ENCODE measurements at regions not wholly inside any gene's neighbourhood (a gene's known extent, or its start where the extent isn't known, plus 50 kb on each side); places are given as distances from the start of the nearest gene placed in this dataset.

- DNase-seq, result no peak
Measured at GRCh38 chr3:76645724-76646123, 394.2 kb upstream of the ROBO2 start.

- no peak for DNase-seq
Measured at GRCh38 chr3:76646921-76647562, 392.9 kb upstream of the ROBO2 start.

- DNase-seq, result no peak
Measured at GRCh38 chr3:76651784-76652183, 388.1 kb upstream of the ROBO2 start.

- no peak for DNase-seq
Measured at GRCh38 chr3:76652524-76652923, 387.4 kb upstream of the ROBO2 start.

DNA sequence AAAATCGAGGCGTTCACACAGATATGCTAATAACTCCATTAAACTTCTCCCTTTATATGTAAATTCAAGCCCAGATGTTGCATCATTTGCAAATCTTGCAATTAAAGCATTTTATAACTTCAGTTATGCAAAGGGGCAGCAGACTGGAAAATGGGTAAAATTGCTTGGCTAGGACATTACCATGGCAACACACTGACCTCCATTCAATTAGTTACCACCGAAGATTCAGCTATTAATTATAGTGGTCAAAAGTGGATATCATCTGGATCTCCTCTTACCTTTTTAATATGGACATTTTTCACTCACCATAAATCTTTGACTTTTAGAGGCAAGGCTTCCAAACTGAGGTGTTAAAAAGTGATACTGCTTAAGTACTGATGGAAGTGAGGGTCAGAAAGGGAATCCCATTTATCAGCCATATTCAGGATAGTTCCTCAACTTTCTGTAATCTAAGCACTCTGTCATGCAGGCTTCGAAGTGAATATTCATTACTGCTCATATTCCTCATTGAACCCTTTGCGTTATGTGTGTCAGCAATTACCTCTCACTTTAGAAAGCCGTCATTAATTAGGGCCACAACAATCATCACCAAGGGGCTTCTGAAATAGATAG is 386.2 kb upstream of the ROBO2 start:
- no peak for DNase-seq

DNA sequence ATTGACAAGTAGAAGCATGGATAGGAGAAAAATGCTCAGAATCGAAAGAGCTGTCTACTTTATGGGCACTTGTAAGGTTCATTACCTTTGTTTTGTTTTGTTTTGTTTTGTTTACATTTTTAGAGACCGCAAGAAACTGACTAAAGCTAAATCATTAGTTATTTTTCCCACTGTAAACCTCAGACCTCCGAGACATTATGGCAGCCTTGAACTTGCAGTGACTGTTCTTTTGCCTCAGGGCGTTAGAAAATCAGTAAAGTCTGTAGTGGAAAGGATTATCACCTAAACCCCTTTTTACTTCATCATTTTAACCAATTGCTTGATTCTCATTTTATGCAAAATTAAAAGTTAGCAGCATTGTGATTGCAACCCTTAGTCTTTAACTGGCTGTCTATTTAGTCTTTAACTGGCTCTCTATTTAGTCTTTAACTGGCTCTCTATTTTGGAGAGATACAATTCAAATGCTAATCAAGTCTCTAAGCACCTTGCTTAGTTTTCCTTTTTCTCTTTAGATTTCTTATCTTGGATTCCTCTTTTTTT is 383.3 kb upstream of the ROBO2 start:
- no peak for DNase-seq

DNA sequence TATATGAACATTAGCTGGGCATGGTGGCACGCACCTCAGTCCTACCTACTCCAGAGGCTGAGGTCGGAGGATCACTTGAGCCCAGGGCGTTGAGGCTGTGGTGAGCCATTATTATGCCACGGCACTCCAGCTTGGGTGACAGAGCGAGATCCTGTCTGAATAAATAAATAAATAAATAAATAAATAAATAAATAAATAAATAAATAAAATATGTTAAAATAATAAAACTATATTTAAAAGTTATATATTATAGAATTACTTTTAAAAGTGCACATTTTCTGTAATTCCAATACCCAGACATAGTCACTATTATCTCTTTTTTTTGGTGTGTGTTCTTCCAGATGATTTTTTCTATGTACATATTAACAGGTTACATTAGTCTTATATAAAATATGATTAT is 382.0 kb upstream of the ROBO2 start:
- no peak for DNase-seq

DNA sequence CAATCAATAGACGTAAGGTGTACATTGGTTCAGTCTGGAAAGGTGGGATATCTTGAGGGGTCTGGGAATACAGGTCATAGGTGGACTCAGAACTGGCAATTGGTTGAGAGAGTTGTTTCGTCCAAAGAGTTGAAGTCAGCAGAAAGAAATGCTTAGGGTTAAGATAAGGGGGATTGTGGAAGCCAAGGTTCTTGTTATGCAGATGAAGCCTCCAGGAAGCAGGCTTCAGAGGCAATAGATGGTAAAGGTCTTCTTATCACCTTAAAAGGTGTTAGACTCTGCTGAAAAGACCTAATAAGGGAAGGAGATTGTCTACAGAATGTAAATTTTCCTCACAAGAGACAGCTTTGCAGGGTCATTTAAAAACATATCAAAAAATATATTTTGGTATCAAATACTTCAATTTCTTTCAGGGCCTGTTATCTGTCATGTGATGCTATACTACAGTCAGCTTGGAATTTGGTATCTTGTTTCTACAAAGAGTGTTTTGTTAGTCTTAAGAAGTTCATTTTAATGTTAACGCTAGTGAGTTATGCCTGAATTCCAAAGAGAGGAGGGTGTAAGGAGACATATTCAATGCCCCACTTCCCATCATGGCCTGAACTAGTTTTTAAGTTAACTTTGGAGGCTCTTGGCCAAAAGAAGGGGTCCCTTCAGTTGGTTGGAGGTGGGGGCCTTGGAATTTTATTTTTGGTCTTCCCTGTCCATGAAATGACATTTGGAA is 378.2 kb upstream of the ROBO2 start:
- DNase-seq, result no peak

- no peak for DNase-seq
Measured at GRCh38 chr3:76664816-76665215, 375.1 kb upstream of the ROBO2 start.

GRCh38 chr3:76668653-76669052 is 371.2 kb upstream of the ROBO2 start:
- no peak for DNase-seq

DNA sequence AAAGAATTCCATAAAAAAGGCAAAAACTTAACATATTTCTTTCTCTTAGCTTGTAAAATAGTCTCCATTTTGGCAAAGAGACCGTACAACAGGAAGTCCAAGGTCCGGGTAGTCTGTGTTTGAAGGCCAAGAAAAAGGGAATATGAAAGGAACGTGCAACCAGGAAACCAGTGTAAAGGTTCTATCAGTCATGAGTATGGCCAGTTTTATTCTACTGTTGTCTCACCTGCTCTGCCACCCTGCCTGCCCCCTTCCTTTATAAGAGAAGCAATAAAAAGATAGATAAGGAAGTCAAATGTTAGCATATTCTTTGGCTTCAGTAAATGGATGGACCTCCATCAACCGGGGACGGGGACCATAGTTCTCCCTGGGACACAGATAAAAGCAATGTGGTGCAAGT is 370.6 kb upstream of the ROBO2 start:
- no peak for DNase-seq

DNA sequence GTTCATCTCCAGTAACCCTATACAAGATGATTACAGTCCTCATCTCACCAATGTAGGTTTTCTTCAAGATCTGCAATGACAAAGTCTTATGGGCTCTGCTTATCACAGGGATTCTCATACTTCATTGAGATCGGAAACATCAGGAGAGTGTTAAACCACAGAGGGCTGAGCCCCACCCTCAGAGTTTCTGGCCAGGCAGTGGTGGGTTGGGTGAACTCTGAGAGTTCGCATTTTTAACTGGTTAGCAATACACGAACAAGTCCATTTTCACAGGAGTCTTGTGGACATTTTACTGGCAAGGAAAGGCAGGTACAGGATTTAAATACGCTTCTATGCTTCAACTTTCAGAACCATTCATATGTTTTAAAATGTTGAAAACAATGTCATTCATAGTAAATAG is 366.7 kb upstream of the ROBO2 start:
- no peak for DNase-seq

DNA sequence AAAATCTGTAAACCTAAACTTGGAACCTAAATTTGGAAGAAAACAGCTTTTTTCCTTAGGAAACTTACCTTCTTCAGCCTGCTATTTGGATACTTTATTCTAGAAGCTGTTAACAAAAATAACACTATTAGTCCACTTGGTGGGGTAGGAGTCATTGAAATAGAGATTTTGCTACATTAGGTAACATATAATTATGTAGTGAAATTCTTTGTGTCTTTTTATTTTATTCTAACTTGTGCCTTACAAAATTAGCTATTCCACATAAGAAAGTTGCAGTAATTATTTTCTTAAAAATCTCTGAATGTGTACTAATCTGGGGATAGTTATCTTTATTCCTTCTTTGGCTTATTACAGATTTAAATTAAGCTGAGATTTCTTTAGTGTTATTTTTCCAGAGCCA is 360.4 kb upstream of the ROBO2 start:
- DNase-seq, result no peak

- no peak for DNase-seq
Measured at GRCh38 chr3:76683256-76683655, 356.6 kb upstream of the ROBO2 start.

DNA sequence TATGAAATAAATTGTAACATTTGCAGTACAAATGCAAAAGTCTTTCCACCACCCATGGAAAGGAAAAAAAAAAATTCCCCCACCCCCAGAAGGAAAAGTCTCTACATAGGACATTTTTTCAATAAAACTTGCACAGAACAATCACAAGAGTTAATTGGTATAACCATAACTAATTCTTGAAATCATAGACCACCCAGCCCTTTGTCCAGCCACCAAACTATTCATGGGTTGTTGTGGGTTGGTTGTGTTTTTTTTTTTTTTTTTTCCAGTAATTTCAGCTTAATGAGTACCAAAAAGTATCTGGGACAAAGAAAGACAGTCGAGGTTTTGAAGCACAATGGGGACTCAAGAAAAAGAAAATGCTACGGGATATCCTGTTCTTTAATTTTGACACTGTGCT is 355.0 kb upstream of the ROBO2 start:
- no peak for DNase-seq

DNA sequence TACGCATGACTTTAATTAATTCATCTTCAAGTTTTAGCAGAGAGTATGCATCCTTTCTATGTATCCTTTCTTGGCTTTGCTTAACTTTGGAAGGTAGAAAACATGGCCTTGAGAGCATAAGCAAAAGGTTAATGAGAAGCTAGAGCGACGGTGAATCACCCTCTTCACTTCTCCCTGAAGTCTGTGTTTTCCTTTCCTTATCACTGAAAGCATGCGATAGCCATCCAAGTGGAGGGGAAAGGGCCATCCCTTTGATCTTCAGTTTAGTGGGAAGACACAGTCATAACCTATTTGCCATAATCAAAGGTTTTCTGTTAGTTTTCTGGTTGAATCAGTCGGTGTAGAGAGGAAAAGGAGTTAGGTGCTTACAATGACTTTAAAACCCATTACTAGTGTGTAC is 354.0 kb upstream of the ROBO2 start:
- no peak for DNase-seq

- no peak for DNase-seq
Measured at GRCh38 chr3:76687019-76687418, 352.9 kb upstream of the ROBO2 start.

GRCh38 chr3:76694063-76694462 is 345.8 kb upstream of the ROBO2 start:
- no peak for DNase-seq

GRCh38 chr3:76698136-76698706 is 341.7 kb upstream of the ROBO2 start:
- no peak for DNase-seq

- DNase-seq, result no peak
Measured at GRCh38 chr3:76699846-76700245, 340.1 kb upstream of the ROBO2 start.

DNA sequence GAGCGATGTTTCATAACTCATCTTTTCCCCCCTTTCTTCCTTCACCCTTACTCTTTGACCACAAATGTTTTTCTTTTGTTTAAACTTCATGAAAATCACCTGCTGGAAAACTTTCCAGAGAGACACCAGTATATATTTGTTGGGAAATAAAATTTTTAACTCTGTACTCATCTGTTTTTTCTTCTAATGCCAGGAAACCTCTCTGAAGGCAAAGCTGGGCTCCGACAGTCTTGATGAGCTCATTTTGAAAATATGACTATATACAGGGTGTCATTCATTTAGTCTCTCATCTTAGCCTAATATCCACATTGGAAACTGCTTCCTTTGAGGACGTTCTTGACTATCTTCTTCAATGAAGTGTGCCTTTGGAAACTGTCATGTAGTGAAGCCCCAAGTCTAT is 339.6 kb upstream of the ROBO2 start:
- no peak for DNase-seq

DNA sequence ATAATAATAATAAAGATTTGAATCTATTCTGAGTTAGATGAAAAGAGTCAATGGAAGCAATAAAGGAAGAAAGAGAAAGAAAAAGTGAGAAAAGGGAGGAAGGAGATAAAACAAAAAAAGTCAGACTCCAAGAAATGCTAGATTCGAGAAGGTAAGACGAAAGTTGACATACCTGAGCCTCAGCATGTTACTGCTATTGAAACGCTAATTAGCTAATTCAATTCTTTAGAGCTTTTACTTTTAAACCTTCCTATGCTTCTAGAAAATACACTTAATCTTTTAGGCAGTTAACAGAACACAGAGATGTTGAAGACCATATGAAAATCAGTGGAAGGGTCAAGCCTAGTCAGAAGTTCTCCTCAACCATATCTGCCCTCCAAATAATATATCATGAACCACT is 337.2 kb upstream of the ROBO2 start:
- no peak for DNase-seq

GRCh38 chr3:76715426-76715825 is 324.5 kb upstream of the ROBO2 start:
- DNase-seq, result no peak

- DNase-seq, result no peak
Measured at GRCh38 chr3:76723366-76723765, 316.5 kb upstream of the ROBO2 start.
